GM18909 (cell line): ENCODE measurements at regions not wholly inside any gene's neighbourhood (a gene's known extent, or its start where the extent isn't known, plus 50 kb on each side); places are given as distances from the start of the nearest gene placed in this dataset.

Experiments used
- ATAC-seq: cut with Tn5 transposase; IDR thresholded peaks from one replicate; pipeline ENCODE4 v1.9.1; 2021; ENCODE audit warnings: mild to moderate bottlenecking; ENCODE audit not compliant: unreplicated experiment, poor library complexity

DNA sequence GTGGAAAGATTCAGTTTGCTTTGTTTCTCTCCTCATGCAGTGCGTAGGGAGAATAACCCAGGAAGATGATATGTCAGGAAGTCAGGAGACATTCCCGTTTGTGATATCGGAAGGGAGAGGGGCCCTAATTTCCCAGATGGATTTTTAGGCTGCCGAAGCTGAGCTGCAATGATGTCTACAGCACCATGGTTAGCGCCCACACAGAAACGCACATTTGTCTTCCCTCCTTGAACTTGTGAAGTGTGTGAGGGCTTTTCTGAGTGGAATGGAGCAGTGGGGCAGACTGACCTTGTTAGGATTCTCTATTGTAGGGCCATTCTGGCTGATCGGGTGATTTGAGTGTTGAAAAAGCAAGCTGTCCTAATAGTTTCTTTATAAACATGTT is 191.3 kb upstream of the ARG1 start:
- ATAC-seq: no peak

DNA sequence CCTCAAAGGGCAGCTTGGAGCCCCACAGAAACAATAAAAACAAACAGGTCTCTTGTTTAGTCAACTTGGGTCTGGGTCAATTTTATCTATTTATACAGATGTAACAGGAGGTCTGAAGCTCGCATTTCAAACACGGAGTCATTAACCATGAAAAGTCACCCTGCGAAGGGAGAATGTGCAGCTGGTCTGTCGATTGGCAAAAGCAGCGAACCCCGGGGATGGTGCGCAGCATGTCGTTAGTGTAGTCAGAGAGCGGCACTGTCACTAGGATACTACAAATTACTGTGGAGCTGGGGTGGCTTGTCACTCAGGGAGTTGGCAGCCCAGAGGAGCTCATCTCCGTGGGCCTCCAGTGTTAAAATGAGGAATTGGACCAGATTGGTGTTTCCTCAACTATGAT is 190.4 kb upstream of the ARG1 start:
- ATAC-seq: no peak

DNA sequence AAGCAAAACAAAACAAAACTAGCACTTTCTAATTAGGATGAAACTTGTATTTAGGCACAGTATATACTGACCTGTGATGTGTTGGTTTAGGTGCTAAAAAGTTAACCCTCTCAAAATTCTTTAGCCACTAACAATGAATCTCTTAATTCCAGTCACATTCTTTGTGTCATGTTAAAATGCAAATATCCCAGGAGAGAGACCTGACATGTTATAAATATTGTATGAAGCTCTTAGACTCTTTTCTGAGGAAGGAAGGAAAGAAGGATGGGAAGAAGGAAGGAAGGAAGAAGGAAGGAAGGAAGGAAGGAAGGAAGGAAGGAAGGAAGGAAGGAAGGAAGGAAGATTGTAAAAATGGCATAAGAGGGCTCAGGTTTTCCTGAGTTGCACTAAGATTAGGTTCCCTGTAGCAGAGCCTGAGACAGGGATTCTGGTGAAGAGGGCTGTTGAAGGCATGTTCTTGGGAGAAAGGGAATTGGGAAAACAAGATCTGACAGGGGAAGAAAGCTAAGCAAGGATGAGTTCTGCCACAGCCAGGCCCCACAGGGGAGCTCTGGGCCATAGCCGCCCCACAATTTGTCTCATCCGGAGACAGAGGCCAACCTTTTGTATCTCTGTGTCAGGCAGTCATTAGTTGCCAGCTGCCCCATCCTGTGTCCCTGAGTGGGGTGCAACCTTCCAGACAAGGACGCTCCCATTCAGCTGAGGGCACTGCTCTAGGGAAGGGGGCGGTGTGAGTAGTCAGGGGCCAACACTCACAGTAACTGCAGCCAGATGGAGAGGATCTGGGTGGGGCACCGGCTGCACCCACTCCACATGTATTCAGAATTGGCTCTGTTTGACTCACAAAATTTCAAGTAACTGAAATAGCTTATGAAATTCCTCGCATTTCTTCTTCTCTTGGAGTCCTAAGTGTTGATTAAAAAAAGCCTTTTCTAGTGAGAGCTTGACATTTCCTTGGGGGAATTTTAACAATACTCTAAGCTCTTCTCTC is 189.3 kb upstream of the ARG1 start:
- ATAC-seq: no peak

DNA sequence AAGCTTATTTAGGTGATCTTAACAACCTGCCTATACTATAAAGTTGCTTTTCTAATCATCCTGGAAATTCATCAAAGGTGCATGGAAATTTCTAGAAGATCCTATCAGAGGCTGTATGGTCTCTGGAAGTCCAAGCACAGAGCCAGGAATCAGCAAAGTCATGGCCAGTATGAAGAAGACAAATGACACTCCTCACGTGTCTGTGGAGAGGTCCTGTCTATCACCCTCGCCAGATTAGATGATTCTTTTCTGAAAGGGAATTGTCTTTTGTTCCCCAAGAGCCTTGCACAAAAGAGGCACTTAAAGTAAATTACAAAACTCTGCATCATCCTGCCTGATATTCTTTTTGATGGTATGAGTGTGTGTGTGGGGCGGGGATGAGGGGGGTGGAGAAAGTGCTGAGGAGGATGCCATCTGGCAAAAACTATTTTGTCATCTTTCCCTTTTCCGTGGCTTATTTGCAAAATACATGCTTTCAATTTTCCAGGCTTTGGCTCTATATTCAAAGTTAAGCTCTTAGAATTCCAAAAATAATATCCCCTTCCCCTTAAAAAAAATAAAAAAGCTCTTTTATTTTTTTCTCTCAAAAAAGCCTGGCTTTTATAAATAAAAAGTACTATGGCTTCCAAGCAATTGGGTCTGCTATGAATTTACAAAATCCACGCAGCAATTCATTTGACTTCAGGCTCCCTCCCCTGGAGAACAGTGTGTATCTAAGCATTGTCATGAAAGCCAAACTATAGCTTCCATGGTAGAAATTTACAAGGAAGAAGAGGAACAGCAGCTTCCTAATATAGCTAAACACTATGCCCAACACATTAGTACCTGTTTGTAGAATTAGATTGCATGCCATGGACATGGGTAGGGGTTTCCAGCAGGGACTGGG is 185.2 kb upstream of the ARG1 start:
- no peak for ATAC-seq

DNA sequence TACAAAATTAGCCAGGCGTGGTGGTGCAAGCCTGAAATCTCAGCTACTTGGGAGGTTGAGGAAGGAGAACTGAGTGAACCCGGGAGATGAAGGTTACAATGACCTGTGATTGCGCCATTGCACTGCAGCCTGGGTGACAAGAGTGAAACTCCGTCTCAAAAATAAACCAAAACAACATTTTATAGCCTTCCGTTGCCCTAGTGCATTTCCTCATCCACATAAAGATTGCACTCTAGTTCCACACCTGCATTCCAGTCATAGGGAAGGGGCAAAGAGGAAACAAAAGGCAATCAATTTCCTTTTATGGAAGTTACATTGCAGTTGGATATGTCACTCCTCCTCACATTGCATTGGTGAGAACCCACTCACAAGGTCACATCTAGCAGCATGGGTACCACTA is 182.7 kb upstream of the ARG1 start:
- no peak for ATAC-seq

DNA sequence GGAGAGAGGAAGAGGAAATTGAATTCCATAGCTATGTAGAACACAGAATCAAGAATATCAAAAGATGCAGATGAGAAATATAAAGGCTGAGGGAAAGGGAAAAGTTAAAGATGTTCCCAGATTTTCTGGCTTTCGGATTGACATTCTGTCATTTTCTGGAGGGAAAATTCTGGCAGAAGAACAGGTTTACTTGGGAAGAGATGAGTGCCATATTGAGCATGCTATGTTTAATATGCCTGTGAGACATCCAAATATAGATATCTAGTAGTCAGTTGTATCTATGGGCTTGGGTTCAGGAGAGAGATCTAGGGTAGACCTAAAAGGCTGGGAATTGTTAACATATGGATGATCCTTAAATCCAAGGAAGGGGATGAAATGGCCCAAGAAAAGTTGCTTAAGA is 181.9 kb upstream of the ARG1 start:
- ATAC-seq: no peak

DNA sequence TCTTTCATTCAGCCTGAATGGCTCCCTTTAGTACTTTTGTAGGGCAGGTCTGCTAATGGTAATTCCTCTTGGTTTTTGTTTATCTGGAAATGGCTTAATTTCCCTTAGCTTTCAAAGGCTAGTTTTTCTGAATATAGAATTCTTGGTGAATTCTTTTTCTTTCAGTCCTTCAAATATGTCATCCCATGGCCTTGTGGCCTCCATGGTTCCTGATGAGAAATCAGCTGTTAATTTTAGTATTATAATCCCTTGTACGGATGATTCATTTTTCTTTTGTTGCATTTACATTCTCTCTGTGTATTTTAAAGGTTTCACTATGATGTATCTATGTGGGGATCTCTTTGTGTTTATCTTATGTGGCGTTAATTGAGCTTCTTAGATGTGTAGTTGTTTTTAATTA is 179.6 kb upstream of the ARG1 start:
- no peak for ATAC-seq

DNA sequence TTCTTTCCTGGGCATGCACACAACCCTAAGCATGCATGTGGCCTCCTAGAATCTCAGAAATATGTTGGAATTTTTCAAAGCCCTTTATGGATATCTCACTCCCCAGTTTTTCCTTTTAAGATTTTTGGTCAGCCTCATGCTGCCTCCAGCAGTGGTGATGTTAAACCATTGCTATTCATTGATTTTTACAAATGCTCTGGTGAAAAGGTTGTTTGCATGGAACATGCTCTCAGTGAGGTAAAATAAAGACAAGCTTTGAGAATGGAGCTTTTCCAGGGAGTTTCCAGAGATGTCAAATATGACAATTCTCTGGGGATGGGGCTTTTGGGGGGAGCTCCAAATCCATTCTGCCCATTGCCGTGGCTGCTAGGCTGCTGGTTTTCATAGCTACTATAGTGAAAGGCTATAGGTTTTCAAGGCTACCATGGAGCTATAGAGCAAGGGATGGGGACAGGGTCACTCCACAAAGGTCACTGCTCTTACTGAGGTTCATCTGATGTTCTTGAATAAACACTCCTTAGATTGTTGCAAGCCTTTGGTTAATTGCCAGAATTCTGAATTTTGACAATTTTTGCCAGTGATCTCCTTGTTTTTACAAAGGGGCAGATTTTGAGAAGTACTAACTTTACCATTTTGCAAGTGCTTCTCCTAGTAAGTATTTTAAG is 178.1 kb upstream of the ARG1 start:
- ATAC-seq: no peak

DNA sequence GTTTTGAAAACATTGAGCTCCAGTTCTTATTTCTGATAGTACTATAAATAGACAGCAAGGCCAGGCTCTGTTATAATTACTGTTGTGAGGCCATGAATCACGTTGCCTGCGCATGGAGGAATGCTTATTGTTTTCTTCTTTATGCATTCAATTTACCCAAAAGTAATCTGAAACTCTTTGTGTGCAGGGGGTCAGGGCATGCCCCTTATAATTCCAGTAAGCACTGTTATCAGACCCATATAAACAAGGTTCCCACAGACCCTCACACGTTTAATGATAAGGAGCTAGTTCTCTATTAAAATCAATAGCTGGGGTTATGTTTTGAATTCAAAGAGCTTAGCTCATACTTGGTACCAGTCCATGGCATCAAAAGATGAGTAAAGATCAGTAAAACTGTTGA is 174.8 kb upstream of the ARG1 start:
- no peak for ATAC-seq

DNA sequence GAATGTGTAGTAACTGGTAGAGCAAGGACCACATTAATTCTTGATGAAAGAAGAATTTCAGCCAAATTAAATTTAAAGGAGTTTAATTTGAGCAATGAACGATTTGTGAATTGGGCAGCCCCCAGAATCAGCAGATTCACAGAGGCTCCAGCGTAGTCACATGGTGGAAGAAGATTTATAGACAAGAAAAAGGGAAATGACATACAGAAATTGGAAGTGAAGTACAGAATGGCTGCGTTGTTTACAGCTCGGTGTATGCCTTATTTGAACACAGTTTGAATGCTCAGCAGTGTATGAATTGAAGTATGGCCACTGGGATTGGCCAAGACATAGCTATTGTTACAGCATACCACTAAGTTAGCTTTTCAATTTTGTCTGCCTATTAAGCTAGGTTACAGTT is 173.6 kb upstream of the ARG1 start:
- ATAC-seq: no peak

DNA sequence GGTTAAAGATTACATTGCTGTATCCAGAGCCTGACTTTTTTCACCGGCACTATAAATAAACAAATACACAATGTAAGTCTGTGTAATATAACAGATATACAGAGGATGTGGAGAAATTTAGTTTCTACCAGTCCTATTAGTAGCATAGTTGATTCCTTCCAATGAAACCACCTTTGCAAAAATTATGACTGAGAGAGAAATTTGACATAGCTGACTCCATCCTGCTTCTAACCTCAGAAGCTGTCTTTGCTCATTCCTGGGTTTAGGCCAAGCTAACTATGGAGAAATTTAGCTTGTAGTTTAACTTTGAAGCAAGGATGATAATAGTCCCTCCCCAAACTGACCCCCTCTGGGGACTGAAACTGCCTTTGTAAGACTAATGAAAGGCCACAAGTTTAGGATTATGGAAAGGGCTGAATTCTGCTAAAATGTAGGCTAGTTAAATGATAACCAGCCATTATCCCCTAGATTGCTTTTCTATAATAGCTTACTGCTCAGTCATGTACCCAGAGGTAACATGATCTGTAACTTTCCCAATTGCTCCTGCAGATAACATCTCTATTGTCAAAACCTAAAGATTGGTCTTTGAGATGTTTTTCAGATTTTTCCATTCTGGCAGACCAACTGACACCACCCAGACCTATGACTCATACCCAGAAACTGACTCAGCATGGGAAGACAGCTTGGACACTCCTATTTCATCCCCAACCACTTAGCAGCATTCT is 172.8 kb upstream of the ARG1 start:
- no peak for ATAC-seq

DNA sequence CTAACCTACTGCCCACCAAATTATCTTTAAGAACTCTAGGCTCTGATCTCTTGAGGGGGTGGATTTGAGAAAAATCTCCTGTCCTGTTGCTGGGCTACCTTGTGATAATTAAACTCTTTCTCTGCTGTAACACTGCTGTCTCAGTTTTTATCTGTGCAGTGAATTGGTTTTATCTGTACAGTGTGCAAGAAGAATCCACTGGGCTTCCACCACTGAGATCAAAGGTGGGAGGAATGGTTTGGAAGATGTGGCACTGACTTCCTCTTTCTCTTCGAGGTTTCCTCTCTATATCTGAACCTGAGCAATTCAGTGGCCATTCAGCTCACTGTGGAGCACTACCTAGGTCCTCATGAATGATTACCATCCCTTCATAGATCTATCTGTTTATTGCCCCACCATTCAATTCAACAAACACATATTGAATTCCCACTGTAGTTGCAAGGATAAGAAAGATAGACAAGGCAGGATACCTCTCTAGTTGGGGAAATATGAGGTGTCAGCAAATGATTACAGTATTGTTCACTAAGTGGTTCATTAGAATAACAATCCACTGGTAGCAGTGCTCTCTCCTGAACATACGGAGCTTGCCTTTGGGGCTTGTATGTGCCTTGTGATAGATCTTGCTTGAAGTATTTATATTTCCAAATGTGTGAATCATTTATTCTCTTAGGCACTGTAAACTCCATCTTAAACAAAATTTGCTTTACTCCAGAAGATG is 172.1 kb upstream of the ARG1 start:
- ATAC-seq: no peak

DNA sequence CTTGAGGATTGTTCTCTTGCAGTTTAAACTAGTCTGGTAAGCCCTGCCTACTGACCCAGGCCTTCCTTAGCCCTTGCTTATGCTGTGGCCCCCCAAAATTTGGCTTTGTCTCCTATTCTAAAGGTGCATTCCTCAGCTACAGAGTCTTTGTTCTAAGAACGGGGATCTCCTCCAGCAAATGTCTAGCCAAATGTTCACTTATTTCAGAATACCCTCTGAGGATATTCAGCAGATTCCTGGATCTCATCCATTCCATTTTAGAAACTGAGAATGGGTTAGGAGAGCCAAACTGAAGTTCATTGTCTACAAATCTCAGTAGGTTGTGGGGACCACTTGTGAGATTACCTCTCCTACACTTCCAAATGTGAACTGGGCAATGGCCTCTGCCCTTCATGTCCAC is 164.2 kb upstream of the ARG1 start:
- ATAC-seq: no peak

DNA sequence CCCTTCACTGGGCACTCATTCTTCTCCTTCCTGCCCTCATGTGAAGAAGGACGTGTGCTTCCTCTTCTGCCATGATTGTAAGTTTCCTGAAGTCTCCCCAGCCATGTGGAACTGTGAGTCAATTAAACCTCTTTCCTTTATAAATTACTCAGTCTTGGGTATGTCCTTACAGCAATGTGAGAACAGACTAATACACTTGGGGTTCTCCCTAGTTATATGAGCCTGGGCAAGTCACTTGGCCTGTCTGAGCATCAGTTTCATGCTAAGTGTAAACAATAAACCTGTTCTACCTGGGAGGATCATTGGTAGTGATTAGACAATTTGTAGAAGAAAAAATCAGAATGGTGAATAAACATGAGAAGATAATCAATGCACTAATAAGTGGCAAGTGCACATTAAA is 162.2 kb upstream of the ARG1 start:
- ATAC-seq: no peak

DNA sequence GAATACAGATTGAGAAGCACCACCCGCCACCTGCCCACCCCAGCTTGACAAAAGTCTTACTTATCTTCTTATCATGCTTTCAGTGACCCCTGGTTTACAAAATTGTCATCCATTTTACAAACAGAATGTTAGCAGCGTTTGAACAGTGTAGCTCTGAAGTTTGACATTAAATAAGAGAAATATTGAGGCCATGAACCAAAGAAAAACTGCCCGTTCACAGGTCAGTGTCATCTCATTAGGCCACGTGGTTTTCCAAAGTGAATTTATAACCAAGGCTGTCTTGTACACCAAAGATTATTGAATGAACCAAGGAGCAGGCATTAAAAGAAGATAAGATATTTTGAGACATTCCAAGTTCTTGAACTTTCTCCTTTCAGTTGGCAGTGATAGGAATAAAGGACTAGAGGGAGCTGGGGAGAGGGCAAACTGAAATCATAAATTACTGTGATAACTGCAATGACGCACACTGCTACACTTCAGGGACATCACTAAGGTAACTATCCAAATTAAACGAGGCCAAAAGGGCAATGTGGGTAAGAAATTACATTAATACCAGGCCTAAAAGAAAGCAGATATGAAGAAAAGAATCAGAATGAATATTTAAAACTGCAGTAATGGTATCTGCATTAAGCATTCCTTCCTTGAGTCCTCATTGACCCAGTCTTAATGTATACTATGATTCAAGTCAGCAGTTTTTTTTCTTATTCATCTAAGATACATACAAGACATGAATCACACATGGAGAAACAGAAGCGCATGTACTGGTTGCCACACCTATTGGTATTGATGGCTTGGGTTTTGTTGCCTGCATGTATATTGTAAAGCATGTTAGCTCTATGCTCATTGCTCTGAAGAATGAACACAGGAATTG is 159.8 kb upstream of the ARG1 start:
- no peak for ATAC-seq

DNA sequence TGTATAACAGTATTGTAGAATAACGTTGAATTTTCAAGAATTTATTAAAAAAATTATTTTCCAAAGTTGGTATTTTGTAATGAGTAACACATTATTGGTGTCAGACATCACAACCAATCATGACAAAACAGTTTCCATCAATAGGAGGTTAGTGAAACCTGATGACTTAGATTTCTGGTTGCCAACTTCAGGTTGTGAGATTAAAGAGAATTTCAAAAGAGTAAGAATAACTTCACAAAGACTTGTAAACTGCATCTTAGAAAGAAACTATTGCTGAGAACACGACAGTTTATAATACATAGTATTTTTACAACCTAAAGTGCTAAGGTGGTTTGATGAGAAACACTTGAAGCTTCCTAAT is 159.2 kb upstream of the ARG1 start:
- no peak for ATAC-seq

DNA sequence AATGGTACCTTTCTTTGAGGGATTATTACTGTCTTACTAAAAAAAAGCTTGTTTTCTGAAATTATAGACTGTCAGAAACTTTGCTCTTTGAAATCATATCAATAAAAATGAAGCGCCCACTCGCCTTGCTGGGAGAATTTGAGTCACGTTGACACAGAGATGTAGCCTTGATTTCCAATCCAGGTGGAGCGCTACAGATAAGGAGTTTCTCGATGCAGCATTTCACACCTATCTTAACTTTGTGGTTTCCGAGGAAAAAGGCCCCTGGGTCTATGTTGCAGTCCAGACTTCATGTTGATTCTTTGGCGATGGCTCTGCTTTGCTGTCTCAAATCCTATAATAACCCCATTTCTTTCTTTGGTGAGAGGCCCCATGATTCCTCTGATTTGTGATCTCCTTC is 158.1 kb upstream of the ARG1 start:
- ATAC-seq: no peak

DNA sequence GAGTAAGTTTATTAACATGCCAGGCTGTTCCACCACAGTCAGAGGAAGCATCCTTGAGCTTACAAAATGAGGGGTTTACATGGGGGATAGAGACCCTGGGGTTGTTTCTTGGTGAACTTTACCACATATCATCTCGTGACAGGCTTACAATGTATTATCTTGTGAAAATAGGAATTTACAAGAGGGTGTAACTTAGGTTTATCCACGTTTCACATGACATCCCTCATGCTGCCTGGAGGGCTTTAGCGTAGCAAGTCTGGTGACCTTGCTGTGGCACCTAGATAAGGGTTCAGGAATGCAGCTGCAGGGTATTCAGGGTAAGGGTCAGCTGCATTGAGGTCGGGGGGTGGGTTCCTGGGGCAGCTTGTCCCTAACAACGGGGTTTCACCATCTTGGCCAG is 154.6 kb upstream of the ARG1 start:
- no peak for ATAC-seq

DNA sequence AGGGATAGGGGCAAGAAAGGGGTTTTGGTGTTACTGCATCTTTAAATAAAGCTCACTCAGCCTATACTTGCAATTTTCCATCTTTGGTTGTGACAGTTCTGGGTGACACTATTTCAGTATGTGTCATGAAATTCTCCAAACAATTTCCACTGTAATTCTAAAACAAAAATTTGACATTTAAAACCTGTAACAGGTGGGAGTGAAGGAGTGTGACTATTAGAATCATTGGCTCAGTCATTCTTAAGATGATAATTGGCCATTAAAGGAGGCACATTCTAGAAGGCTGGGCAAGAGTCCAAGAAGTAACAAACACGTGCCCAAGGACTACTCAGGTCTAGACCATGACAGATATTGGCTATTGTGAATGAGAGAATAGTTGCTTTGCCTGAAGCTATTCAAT is 153.3 kb upstream of the ARG1 start:
- ATAC-seq: no peak
